SJSA1 (cell line): ENCODE measurements at regions not wholly inside any gene's neighbourhood (a gene's known extent, or its start where the extent isn't known, plus 50 kb on each side); places are given as distances from the start of the nearest gene placed in this dataset.
A peak's percentile ranks its signal among the peaks of the same experiment; 100 is the strongest.

ENCODE experiments used
- DNase-seq, 2 experiments: peaks; one replicate each; pipeline ENCODE4 v3.0.0-alpha.2; 2015 to 2020; ENCODE audit warnings: low spot score in 2 of 2, low read depth in 1 of 2
- H3K27ac ChIP-seq: fragments of 250-450 bp; sonication (Bioruptor Pico); 2 replicates; pipeline ENCODE4 v1.5.1; 2020; ENCODE audit warnings: mild to moderate bottlenecking, moderate library complexity
- H3K27me3 ChIP-seq: fragments of 250-450 bp; sonication (Bioruptor Pico); replicated peaks from 2 replicates; pipeline ENCODE4 v1.5.1; 2020; ENCODE audit warnings: mild to moderate bottlenecking, moderate library complexity
- H3K36me3 ChIP-seq: fragments of 250-450 bp; sonication (Bioruptor Pico); 2 replicates; pipeline ENCODE4 v1.5.1; 2020; ENCODE audit warnings: mild to moderate bottlenecking
- H3K4me1 ChIP-seq: fragments of 250-450 bp; sonication (Bioruptor Pico); replicated peaks from 2 replicates; pipeline ENCODE4 v1.6.1; 2021; ENCODE audit warnings: mild to moderate bottlenecking
- H3K4me3 ChIP-seq: fragments of 250-450 bp; sonication (Bioruptor Pico); 2 replicates; pipeline ENCODE4 v1.5.1; 2020; ENCODE audit warnings: mild to moderate bottlenecking
- H3K9me3 ChIP-seq: fragments of 250-450 bp; sonication (Bioruptor Pico); replicated peaks from 2 replicates; pipeline ENCODE4 v1.5.1; 2020; ENCODE audit warnings: mild to moderate bottlenecking

DNA sequence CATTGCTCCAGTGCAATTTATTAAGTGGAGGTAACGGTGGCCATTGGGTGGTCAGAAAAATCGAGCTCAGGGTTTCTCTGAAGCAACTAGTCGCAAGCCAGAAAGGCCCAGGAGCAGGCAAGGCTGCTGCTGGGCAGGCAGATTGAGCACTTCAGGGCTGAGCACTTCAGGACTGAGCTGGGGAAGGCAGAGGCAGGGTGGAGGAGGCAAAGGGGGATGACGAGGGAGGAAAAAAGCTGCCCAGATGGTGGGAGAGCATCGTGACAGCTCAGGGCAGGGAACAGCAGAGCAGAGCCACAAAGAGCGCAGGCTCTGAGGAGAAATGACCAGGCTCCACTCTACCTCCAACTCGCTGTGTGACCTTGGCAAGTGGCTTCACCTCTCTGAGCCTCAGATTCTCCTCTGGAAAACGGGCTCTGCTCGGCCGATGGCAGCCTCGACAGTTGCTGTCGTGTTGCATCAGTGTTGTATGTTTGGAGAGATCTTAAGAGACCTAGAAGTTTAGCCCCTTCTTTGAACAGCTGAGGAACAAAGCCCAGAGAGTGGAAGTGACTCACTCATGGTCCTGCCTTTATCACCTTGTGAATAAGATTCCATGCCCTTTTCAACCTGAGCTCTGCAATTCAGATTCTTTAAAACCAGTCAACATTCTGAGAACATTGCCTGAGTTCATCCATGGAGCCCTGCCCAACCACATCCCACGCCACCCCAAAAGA lies 141.4 kb downstream of the SYF2 start:
- no peaks in the 10 kb centered on the region for H3K36me3 ChIP-seq
- no peak overlapping the region for H3K27ac ChIP-seq
- no peak overlapping the region for H3K4me3 ChIP-seq
- DNase-seq: peak in 1 of 2 experiments; percentile 21
- peaks cover 10% of the 10 kb centered on the region for H3K4me1 ChIP-seq
- no peaks in the 10 kb centered on the region for H3K27me3 ChIP-seq
- no peaks in the 10 kb centered on the region for H3K9me3 ChIP-seq

DNA sequence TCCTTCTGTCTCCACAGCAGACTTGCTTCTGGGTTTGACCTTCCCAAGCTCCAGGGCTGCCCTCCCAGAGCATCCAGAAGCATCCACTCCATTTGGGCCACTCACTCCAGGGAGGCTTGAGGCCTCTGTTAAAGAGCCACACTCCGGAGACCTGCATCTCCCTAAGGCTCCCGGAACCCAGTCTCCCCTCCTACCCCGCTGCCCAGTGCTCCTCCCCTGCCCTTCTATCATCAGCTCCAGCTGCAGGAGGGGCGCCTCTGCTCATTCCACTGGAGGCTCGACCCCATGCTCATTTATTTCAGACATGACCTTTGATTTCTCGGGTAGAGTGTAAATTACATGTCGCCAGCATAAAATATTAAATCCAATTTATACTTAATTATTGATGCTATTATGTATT lies 142.5 kb downstream of the SYF2 start:
- Histone ChIP-seq H3K36me3 (no peaks in the 10 kb centered on the region), H3K27ac (no peak overlapping the region), H3K4me1 (peaks cover 10% of the 10 kb centered on the region), H3K9me3 (no peaks in the 10 kb centered on the region), H3K27me3 (no peaks in the 10 kb centered on the region), H3K4me3 (no peak overlapping the region)
- no peak for DNase-seq

DNA sequence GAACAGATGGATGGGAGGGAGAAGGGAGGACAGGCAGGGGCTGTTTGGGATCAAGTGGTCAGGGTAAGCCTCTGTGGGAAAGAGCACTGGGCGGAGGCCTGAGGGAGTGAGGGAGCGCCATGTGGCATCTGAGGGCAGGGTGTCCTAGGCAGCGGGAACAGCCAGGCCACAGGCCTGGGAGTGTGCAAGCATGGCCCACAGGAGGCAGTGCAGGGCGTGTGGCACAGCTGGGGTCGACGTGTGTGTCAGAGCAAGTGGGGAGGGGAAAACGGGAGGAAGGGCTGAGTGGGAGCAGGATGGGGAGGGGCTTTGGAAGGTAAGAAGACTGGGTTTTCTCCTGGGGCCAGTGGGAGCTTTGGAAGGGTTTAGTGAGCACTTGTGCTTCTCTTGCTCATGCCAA lies 143.4 kb downstream of the SYF2 start:
- H3K36me3 ChIP-seq: no peaks in the 10 kb centered on the region
- H3K4me1 ChIP-seq: peaks cover 10% of the 10 kb centered on the region
- DNase-seq: no peak
- no peak overlapping the region for H3K27ac ChIP-seq
- H3K27me3 ChIP-seq: no peaks in the 10 kb centered on the region
- no peaks in the 10 kb centered on the region for H3K9me3 ChIP-seq
- no peak overlapping the region for H3K4me3 ChIP-seq

DNA sequence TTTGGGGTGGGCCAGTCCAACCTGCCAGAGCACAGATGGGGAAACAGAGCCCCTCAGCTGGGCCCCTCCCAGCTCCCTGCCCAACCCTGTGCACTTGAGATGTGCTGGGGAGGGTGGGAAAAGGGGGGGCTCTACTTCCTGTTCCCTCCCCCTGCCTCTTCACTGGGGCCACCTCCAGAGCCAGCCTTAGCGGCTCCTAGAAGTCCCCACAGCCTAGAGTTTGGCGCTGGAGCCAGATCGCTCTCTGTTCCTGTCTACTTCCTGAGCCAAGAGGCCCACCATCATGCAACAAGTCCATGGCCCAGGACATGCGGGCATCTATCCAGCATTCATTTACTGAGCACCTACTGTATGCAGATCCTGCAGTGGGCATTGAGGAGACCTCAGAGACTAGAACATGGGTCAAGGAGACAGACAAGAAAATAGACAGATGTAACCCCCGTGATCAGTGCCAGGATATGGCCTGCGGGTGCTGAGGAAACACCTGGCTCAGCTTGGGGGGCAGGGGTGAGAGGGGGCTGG lies 144.1 kb downstream of the SYF2 start:
- Histone ChIP-seq H3K27me3 (no peaks in the 10 kb centered on the region), H3K4me1 (peaks cover 10% of the 10 kb centered on the region), H3K9me3 (no peaks in the 10 kb centered on the region), H3K27ac (no peak overlapping the region), H3K4me3 (no peak overlapping the region), H3K36me3 (no peaks in the 10 kb centered on the region)
- no peak for DNase-seq

- no peaks in the 10 kb centered on the region for H3K27me3 ChIP-seq
- no peak overlapping the region for H3K27ac ChIP-seq
- H3K4me3 ChIP-seq: no peak overlapping the region
- DNase-seq: no peak
- no peaks in the 10 kb centered on the region for H3K9me3 ChIP-seq
- no peaks in the 10 kb centered on the region for H3K36me3 ChIP-seq
- H3K4me1 ChIP-seq: peaks cover 24% of the 10 kb centered on the region
These were observed 145.7 kb downstream of the SYF2 start for GRCh38 chr1:25086518-25087079.

DNA sequence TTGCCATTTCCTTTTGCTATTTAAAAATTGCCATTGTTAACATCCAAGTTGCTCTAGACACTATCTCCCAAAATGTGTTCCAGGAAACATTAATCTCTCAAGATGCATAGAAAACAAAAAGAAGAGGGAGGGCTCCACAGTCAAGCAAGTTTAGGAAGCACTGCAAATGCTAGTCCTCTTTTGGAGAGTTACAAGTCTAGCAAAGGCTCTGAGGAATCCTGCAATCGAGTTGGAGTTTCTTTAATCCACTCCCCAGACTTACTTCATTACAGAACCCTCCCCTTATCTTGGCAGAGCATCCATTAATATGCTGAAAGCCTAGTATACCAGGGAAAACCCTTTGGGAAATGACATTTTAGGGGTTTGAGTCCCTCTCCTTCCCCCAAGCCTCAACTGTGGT lies 147.9 kb downstream of the SYF2 start:
- no peak overlapping the region for H3K4me3 ChIP-seq
- H3K4me1 ChIP-seq: peaks cover 27% of the 10 kb centered on the region
- H3K27ac ChIP-seq: no peak overlapping the region
- no peaks in the 10 kb centered on the region for H3K27me3 ChIP-seq
- DNase-seq: no peak
- H3K36me3 ChIP-seq: no peaks in the 10 kb centered on the region
- no peaks in the 10 kb centered on the region for H3K9me3 ChIP-seq

DNA sequence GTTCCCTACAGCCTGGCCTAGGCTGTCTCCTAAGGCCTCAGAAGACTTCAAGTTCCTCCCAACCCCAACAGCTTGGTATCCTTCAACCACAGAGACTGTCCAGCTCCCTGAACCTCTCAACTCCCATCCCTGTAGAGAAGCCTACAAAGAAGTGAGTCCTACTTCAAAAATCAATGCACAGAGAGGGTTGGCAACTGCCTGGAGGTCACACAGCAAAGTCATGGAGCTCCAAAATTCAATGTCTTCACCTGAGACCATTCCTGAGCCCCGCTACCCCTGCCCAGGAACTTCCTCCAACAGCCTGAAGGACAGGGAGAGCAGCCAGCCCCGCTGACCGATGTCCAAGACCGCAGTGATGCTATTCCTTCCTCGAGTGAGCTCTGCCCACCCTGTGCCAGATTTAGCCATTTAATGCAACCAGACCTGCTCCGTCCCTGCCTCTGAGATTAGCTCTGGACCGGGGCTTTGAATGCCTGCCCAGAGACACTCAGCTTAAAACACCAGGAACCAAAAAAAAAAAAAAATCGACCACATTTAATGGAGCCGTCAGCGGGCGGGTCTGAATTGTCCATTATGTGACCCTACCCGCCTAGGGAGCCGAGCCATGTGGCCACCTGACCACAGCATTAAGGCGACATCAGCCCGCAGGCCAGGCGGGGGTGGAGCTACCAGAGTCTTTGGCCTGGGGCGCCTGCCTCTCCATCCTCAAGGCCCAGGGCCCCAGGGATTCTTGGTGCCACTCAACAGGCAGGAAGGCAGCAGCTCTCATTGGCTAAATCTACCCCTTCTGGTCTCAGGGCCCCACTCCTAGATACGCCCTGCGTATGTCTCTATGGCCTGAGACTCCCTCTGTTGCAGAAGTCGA lies 148.6 kb downstream of the SYF2 start:
- no peak overlapping the region for H3K27ac ChIP-seq
- no peak overlapping the region for H3K4me3 ChIP-seq
- no peaks in the 10 kb centered on the region for H3K36me3 ChIP-seq
- DNase-seq: no peak
- H3K4me1 ChIP-seq: peaks cover 27% of the 10 kb centered on the region
- H3K9me3 ChIP-seq: no peaks in the 10 kb centered on the region
- H3K27me3 ChIP-seq: no peaks in the 10 kb centered on the region

DNA sequence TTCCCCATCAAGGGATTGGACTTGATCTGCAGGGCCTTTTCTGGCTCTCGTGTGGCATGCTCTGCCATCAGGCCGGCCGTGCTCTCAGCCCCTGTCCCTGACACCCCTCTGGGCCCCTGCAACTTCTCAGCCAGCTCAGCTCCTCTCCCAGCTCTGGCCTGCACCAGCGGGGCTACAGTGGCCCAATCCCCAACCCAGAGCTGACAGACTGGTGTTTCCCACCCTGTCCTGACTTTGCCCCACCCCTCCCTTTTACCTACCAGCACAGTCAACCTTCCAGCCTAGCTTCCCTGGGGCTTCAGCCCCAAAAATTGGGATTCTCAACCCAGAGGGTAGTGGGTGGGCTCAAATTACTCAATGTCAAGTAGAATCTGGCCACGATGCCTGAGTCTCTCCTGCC lies 149.3 kb downstream of the SYF2 start:
- H3K36me3 ChIP-seq: no peaks in the 10 kb centered on the region
- no peak for DNase-seq
- no peak overlapping the region for H3K4me3 ChIP-seq
- no peaks in the 10 kb centered on the region for H3K9me3 ChIP-seq
- no peak overlapping the region for H3K27ac ChIP-seq
- H3K27me3 ChIP-seq: no peaks in the 10 kb centered on the region
- peaks cover 27% of the 10 kb centered on the region for H3K4me1 ChIP-seq

DNA sequence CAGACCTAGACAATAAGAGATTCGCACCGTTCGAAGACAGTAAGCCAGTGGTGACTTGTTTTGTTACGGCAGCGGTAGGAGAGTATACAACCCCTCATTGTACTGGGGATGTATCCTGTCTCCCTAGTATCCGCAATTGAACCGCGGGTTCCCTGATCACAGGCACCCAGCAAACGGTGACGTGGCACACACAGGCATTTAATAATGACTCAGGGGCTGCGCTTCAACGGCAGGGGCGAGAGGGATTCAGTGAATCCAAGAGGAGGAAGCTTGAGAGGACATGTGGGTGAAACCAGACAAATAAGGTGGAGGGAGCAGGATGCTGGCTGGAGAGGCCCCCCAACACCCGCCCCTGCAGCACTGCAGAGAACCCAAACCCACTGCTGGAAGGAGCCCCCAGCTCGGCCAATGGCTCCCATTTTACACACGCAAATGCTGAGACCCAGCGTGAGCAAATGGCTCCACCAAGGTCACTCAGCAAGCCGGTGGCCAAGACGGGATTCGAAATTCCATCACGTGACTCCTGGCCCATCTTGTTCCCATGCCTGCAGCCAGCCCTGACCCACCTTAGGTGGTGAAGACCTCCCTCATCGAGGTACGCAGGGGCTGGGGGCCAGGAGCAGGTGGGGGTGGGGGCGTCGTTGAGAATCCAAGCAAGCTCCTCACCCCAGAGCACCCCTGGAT lies 149.9 kb downstream of the SYF2 start:
- Histone ChIP-seq H3K4me1 (peaks cover 27% of the 10 kb centered on the region), H3K36me3 (no peaks in the 10 kb centered on the region), H3K27ac (peak overlapping the region; percentile 11; the same call in 1 of the 2 replicates), H3K9me3 (no peaks in the 10 kb centered on the region), H3K4me3 (no peak overlapping the region), H3K27me3 (no peaks in the 10 kb centered on the region)
- peak; percentile 55 to 63 for DNase-seq

- no peak for DNase-seq
- Histone ChIP-seq H3K36me3 (no peaks in the 10 kb centered on the region), H3K4me1 (peaks cover 27% of the 10 kb centered on the region), H3K27me3 (no peaks in the 10 kb centered on the region), H3K27ac (peak overlapping the region; percentile 11; the same call in 1 of the 2 replicates), H3K4me3 (no peak overlapping the region), H3K9me3 (no peaks in the 10 kb centered on the region)
These were observed 150.8 kb downstream of the SYF2 start for GRCh38 chr1:25081496-25081895.

- peaks cover 27% of the 10 kb centered on the region for H3K4me1 ChIP-seq
- no peaks in the 10 kb centered on the region for H3K9me3 ChIP-seq
- H3K27me3 ChIP-seq: no peaks in the 10 kb centered on the region
- H3K27ac ChIP-seq: no peak overlapping the region
- no peak overlapping the region for H3K4me3 ChIP-seq
- DNase-seq: peak in 1 of 2 experiments; percentile 11
- H3K36me3 ChIP-seq: no peaks in the 10 kb centered on the region
These were observed 150.5 kb upstream of the RUNX3 start for GRCh38 chr1:25080294-25081209.

DNA sequence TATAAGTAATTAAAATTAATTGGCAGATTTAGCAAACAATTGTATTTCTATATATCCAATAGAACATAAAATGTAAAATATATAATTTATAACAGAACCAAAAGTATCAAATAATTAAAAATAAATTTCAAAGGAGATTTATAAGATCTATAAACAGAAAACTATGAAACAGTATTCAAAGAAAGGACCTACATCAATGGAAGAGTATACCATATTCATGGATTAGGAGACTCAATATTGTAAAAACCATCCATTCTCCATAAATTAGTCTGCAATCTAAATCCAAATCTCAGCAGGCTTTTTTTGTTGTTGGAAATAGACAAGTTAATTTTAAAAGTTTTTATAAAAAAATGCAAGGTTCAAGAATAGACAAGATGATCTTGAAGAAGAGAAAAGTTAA lies 149.0 kb upstream of the RUNX3 start:
- Histone ChIP-seq H3K36me3 (no peaks in the 10 kb centered on the region), H3K9me3 (no peaks in the 10 kb centered on the region), H3K4me1 (peaks cover 27% of the 10 kb centered on the region), H3K27me3 (no peaks in the 10 kb centered on the region), H3K27ac (no peak overlapping the region), H3K4me3 (no peak overlapping the region)
- no peak for DNase-seq
